IPS-20b (cell line): ENCODE measurements at regions not wholly inside any gene's neighbourhood (a gene's known extent, or its start where the extent isn't known, plus 50 kb on each side); places are given as distances from the start of the nearest gene placed in this dataset.

Experiments
- H3K27ac ChIP-seq: one replicate; pipeline ENCODE4 v1.5.1; 2013; ENCODE audit warnings: low read length
- H3K27me3 ChIP-seq: 2 replicates; pipeline ENCODE4 v1.6.1; 2013; ENCODE audit warnings: mild to moderate bottlenecking, low read length, inconsistent platforms; ENCODE audit not compliant: insufficient read depth
- H3K36me3 ChIP-seq: 2 replicates; pipeline ENCODE4 v1.6.1; 2013; ENCODE audit warnings: low read depth, mild to moderate bottlenecking, inconsistent platforms, low read length, moderate library complexity; ENCODE audit not compliant: insufficient read depth
- H3K4me1 ChIP-seq: 2 replicates; pipeline ENCODE4 v1.6.1; 2013; ENCODE audit warnings: mild to moderate bottlenecking, control low read depth, inconsistent platforms, low read length, moderate library complexity; ENCODE audit not compliant: insufficient read depth
- H3K4me3 ChIP-seq: 2 replicates; pipeline ENCODE4 v1.5.1; 2013; ENCODE audit warnings: mild to moderate bottlenecking, low read length, inconsistent platforms
- H3K9ac ChIP-seq: 2 replicates; pipeline ENCODE4 v1.6.1; 2013; ENCODE audit warnings: low read depth, mild to moderate bottlenecking, inconsistent platforms, low read length, moderate library complexity
- H3K9me3 ChIP-seq: 2 replicates; pipeline ENCODE4 v1.6.1; 2013; ENCODE audit warnings: mild to moderate bottlenecking, low read depth, low read length, inconsistent platforms; ENCODE audit not compliant: insufficient read depth

GRCh38 chr13:105168295-105168694 is 1367.2 kb downstream of the EFNB2 start:
- no peaks in the 10 kb centered on the region for H3K9me3 ChIP-seq

GRCh38 chr13:105167385-105167784 is 1368.1 kb downstream of the EFNB2 start:
- Histone ChIP-seq H3K36me3 (no peaks in the 10 kb centered on the region), H3K9ac (no peak overlapping the region), H3K4me1 (no peaks in the 10 kb centered on the region)

More at GRCh38 chr13:105168295-105168694, 1367.2 kb downstream of the EFNB2 start:
- no peaks in the 10 kb centered on the region for H3K4me1 ChIP-seq
- no peaks in the 10 kb centered on the region for H3K27me3 ChIP-seq
- no peaks in the 10 kb centered on the region for H3K36me3 ChIP-seq
- H3K27ac ChIP-seq: no peak overlapping the region
- H3K4me3 ChIP-seq: no peak overlapping the region
- no peak overlapping the region for H3K9ac ChIP-seq

GRCh38 chr13:105165449-105166125 is 1369.9 kb downstream of the EFNB2 start:
- Histone ChIP-seq H3K4me1 (no peaks in the 10 kb centered on the region), H3K27me3 (no peaks in the 10 kb centered on the region), H3K27ac (no peak overlapping the region), H3K36me3 (no peaks in the 10 kb centered on the region), H3K4me3 (no peak overlapping the region), H3K9ac (no peak overlapping the region), H3K9me3 (no peaks in the 10 kb centered on the region)

More at GRCh38 chr13:105167385-105167784, 1368.1 kb downstream of the EFNB2 start:
- H3K27ac ChIP-seq: no peak overlapping the region
- H3K27me3 ChIP-seq: no peaks in the 10 kb centered on the region
- no peak overlapping the region for H3K4me3 ChIP-seq
- H3K9me3 ChIP-seq: no peaks in the 10 kb centered on the region

- H3K27me3 ChIP-seq: no peaks in the 10 kb centered on the region
- no peaks in the 10 kb centered on the region for H3K36me3 ChIP-seq
- no peaks in the 10 kb centered on the region for H3K9me3 ChIP-seq
- no peak overlapping the region for H3K9ac ChIP-seq
- no peak overlapping the region for H3K4me3 ChIP-seq
- H3K27ac ChIP-seq: no peak overlapping the region
- H3K4me1 ChIP-seq: no peaks in the 10 kb centered on the region
Observed at GRCh38 chr13:105159841-105160240, 1375.6 kb downstream of the EFNB2 start.

GRCh38 chr13:105153611-105154010 is 1381.9 kb downstream of the EFNB2 start:
- Histone ChIP-seq H3K36me3 (no peaks in the 10 kb centered on the region), H3K27me3 (no peaks in the 10 kb centered on the region), H3K9ac (no peak overlapping the region), H3K4me1 (no peaks in the 10 kb centered on the region), H3K27ac (no peak overlapping the region), H3K9me3 (no peaks in the 10 kb centered on the region), H3K4me3 (no peak overlapping the region)

- Histone ChIP-seq H3K9me3 (no peaks in the 10 kb centered on the region), H3K27me3 (no peaks in the 10 kb centered on the region), H3K4me1 (no peaks in the 10 kb centered on the region), H3K36me3 (no peaks in the 10 kb centered on the region), H3K9ac (no peak overlapping the region), H3K4me3 (no peak overlapping the region), H3K27ac (no peak overlapping the region)
Observed at GRCh38 chr13:105151639-105152038, 1383.8 kb downstream of the EFNB2 start.

- Histone ChIP-seq H3K27me3 (no peaks in the 10 kb centered on the region), H3K4me1 (no peaks in the 10 kb centered on the region), H3K4me3 (no peak overlapping the region), H3K36me3 (no peaks in the 10 kb centered on the region), H3K27ac (no peak overlapping the region), H3K9ac (no peak overlapping the region), H3K9me3 (no peaks in the 10 kb centered on the region)
Observed at GRCh38 chr13:105147461-105147860, 1388.0 kb downstream of the EFNB2 start.

- H3K27me3 ChIP-seq: no peaks in the 10 kb centered on the region
- H3K4me1 ChIP-seq: no peaks in the 10 kb centered on the region
- H3K27ac ChIP-seq: no peak overlapping the region
- H3K9me3 ChIP-seq: no peaks in the 10 kb centered on the region
- H3K4me3 ChIP-seq: no peak overlapping the region
- H3K9ac ChIP-seq: no peak overlapping the region
- H3K36me3 ChIP-seq: no peaks in the 10 kb centered on the region
Observed at GRCh38 chr13:105144936-105145335, 1390.5 kb downstream of the EFNB2 start.

GRCh38 chr13:105144020-105144419 is 1391.4 kb downstream of the EFNB2 start:
- no peaks in the 10 kb centered on the region for H3K4me1 ChIP-seq
- no peak overlapping the region for H3K27ac ChIP-seq
- no peak overlapping the region for H3K4me3 ChIP-seq

GRCh38 chr13:105142556-105142955 is 1392.9 kb downstream of the EFNB2 start:
- Histone ChIP-seq H3K4me3 (no peak overlapping the region), H3K36me3 (no peaks in the 10 kb centered on the region), H3K27me3 (no peaks in the 10 kb centered on the region), H3K9me3 (no peaks in the 10 kb centered on the region), H3K27ac (no peak overlapping the region), H3K9ac (no peak overlapping the region), H3K4me1 (no peaks in the 10 kb centered on the region)

More at GRCh38 chr13:105144020-105144419, 1391.4 kb downstream of the EFNB2 start:
- Histone ChIP-seq H3K27me3 (no peaks in the 10 kb centered on the region), H3K9me3 (no peaks in the 10 kb centered on the region), H3K36me3 (no peaks in the 10 kb centered on the region), H3K9ac (no peak overlapping the region)

- Histone ChIP-seq H3K36me3 (no peaks in the 10 kb centered on the region), H3K9me3 (no peaks in the 10 kb centered on the region), H3K4me3 (no peak overlapping the region), H3K9ac (no peak overlapping the region), H3K4me1 (no peaks in the 10 kb centered on the region), H3K27me3 (no peaks in the 10 kb centered on the region), H3K27ac (no peak overlapping the region)
Observed at GRCh38 chr13:105139380-105140285, 1395.8 kb downstream of the EFNB2 start.

- no peaks in the 10 kb centered on the region for H3K36me3 ChIP-seq
- no peak overlapping the region for H3K9ac ChIP-seq
- H3K4me1 ChIP-seq: no peaks in the 10 kb centered on the region
- no peak overlapping the region for H3K4me3 ChIP-seq
- no peaks in the 10 kb centered on the region for H3K27me3 ChIP-seq
- H3K9me3 ChIP-seq: no peaks in the 10 kb centered on the region
- no peak overlapping the region for H3K27ac ChIP-seq
Observed at GRCh38 chr13:105139048-105139379, 1396.4 kb downstream of the EFNB2 start.
